ENCODE measurements at regions not wholly inside any gene's neighbourhood (a gene's known extent, or its start where the extent isn't known, plus 50 kb on each side); places are given as distances from the start of the nearest gene placed in this dataset.

DNA sequence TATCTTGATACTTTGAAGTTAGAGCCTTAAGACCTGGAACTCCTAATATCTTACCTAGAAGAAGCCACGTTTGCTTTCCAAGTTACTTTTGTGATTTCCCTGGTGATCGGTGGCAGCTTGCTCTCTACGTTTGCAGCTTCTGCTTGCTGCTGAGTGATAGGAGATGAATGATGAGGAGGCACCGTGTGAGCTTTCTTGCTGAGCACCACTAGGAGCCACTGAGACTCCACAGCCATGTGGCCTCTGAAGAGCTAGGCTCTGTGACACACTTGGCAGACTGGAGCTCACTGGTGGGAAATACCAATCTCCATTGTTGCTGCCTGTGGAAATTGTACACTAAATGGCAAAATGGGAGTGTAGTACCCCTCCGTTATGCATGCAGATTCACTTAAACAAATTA, 161.8 kb downstream of the IBTK start:
- Mint-ChIP-seq H3K4me3 (ENCODE audit: unreplicated experiment) (no peak overlapping the region), H3K9me3 (ENCODE audit: low read depth) (no peaks in the 10 kb centered on the region), H3K4me1 (ENCODE audit: low read depth) (peaks cover 12% of the 10 kb centered on the region), H3K27ac (ENCODE audit: unreplicated experiment) (no peak overlapping the region), H3K36me3 (ENCODE audit: low read depth) (no peaks in the 10 kb centered on the region), H3K27me3 (ENCODE audit: low read depth) (no peaks in the 10 kb centered on the region)
- TF ChIP-seq, protein P1, sequence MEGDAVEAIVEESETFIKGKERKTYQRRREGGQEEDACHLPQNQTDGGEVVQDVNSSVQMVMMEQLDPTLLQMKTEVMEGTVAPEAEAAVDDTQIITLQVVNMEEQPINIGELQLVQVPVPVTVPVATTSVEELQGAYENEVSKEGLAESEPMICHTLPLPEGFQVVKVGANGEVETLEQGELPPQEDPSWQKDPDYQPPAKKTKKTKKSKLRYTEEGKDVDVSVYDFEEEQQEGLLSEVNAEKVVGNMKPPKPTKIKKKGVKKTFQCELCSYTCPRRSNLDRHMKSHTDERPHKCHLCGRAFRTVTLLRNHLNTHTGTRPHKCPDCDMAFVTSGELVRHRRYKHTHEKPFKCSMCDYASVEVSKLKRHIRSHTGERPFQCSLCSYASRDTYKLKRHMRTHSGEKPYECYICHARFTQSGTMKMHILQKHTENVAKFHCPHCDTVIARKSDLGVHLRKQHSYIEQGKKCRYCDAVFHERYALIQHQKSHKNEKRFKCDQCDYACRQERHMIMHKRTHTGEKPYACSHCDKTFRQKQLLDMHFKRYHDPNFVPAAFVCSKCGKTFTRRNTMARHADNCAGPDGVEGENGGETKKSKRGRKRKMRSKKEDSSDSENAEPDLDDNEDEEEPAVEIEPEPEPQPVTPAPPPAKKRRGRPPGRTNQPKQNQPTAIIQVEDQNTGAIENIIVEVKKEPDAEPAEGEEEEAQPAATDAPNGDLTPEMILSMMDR (IDR thresholded peaks at IDR 0.05): no peak
- no peak for DNase-seq (ENCODE audit: low spot score)

DNA sequence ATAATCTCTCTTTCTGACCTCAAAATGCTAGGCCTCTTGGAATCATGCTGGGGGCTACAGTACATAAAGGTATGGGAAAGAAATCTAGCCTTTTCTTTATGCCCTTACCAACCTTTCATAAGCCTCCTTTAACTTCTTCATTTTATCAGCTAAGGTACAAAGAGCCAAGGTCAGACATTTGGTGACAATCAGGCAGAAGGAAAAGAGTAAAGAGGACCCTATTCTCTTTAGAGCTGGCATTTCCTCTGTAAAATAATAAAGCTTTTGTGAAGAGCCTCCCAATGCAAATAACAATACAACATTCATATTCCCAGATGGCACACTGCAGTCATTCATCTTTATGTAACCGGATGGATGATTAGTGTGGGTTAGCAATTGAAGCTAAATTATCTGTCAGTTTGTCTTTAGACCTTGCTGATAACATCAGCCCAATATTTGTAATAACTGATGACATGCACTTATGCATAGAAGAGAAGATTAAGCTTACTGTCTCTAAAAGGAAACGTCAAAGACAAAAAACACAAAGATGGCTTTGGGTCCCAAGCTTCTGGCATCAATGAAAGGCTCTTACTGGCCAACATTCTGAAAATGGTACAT, 163.1 kb downstream of the IBTK start:
- H3K9me3 Mint-ChIP-seq (ENCODE audit: low read depth): peaks cover 4% of the 10 kb centered on the region
- no peaks in the 10 kb centered on the region for H3K36me3 Mint-ChIP-seq (ENCODE audit: low read depth)
- H3K4me1 Mint-ChIP-seq (ENCODE audit: low read depth): peaks cover 25% of the 10 kb centered on the region
- H3K27ac Mint-ChIP-seq (ENCODE audit: unreplicated experiment): no peak overlapping the region
- DNase-seq (ENCODE audit: low spot score): no peak
- no peaks in the 10 kb centered on the region for H3K27me3 Mint-ChIP-seq (ENCODE audit: low read depth)
- TF ChIP-seq, protein P1 (IDR thresholded peaks at IDR 0.05): no peak
- no peak overlapping the region for H3K4me3 Mint-ChIP-seq (ENCODE audit: unreplicated experiment)

DNA sequence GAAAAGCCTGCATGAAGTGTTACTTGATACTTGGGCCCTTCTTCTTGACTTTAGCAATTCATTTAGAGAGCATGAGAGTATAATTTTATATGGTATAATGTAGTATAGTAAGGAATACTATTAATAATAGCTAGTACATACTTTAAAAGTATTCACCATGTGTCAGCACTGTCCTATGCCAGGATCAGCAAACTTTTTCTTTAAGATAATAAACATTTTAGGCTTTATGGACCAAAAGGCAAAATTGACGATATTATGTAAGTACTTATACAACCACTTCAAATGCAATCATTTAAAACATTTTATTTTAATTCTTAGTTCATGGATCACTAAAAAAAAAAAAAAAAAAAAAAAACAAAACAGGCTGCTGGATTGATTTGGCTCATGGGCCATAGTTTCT, 163.9 kb downstream of the IBTK start:
- DNase-seq (ENCODE audit: low spot score): no peak
- H3K27ac Mint-ChIP-seq (ENCODE audit: unreplicated experiment): no peak overlapping the region
- H3K4me3 Mint-ChIP-seq (ENCODE audit: unreplicated experiment): no peak overlapping the region
- TF ChIP-seq, protein P1 (IDR thresholded peaks at IDR 0.05): no peak
- H3K27me3 Mint-ChIP-seq (ENCODE audit: low read depth): no peaks in the 10 kb centered on the region
- H3K4me1 Mint-ChIP-seq (ENCODE audit: low read depth): peaks cover 32% of the 10 kb centered on the region
- H3K9me3 Mint-ChIP-seq (ENCODE audit: low read depth): peaks cover 4% of the 10 kb centered on the region
- H3K36me3 Mint-ChIP-seq (ENCODE audit: low read depth): no peaks in the 10 kb centered on the region

GRCh38 chr6:82080767-82081166, 166.8 kb downstream of the IBTK start:
- Mint-ChIP-seq H3K4me1 (ENCODE audit: low read depth) (peaks cover 50% of the 10 kb centered on the region), H3K27ac (ENCODE audit: unreplicated experiment) (no peak overlapping the region), H3K4me3 (ENCODE audit: unreplicated experiment) (no peak overlapping the region), H3K36me3 (ENCODE audit: low read depth) (no peaks in the 10 kb centered on the region), H3K9me3 (ENCODE audit: low read depth) (peaks cover 4% of the 10 kb centered on the region), H3K27me3 (ENCODE audit: low read depth) (no peaks in the 10 kb centered on the region)
- TF ChIP-seq, protein P1 (IDR thresholded peaks at IDR 0.05): no peak
- DNase-seq (ENCODE audit: low spot score): no peak

DNA sequence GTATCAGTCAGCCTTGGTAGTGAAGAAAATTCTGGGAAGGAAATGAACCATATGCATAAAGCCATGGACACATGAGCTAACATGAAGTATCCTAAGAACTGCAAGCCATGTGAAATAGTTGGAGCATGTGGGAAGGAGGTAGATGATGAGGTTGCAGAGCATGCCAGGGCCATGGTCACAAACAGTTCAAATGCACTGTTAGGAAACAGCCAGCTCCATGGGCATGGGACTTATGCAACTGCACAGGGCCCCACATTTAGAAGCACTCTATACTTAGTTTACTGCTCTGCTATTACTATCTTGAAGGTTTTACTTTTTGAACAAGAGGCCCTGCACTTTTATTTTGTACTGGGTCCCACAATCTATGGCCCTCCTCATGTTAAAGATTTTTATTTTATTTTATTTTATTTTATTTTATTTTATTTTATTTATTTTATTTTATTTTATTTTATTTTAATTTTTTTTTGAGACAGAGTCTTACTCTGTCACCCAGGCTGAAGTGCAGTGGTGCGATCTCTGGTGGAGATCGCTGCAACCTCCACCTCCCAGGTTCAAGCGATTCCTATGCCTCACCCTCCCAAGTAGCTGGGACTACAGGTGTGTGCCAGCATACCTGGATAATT, 169.1 kb downstream of the IBTK start:
- H3K4me3 Mint-ChIP-seq (ENCODE audit: unreplicated experiment): no peak overlapping the region
- peaks cover 4% of the 10 kb centered on the region for H3K9me3 Mint-ChIP-seq (ENCODE audit: low read depth)
- H3K4me1 Mint-ChIP-seq (ENCODE audit: low read depth): peaks cover 49% of the 10 kb centered on the region
- H3K27ac Mint-ChIP-seq (ENCODE audit: unreplicated experiment): no peak overlapping the region
- H3K36me3 Mint-ChIP-seq (ENCODE audit: low read depth): no peaks in the 10 kb centered on the region
- DNase-seq (ENCODE audit: low spot score): no peak
- H3K27me3 Mint-ChIP-seq (ENCODE audit: low read depth): no peaks in the 10 kb centered on the region
- TF ChIP-seq, protein P1 (IDR thresholded peaks at IDR 0.05): no peak

All from chondrocyte (in vitro differentiated cells).